Upper lobe of right lung (tissue), 1 donor: ENCODE measurements at regions not wholly inside any gene's neighbourhood (a gene's known extent, or its start where the extent isn't known, plus 50 kb on each side); places are given as distances from the start of the nearest gene placed in this dataset.

Experiments
- ATAC-seq: fragments of 200-7000 bp; cut with Tn5 transposase; one replicate; pipeline ENCODE4 v1.9.1; 2020; ENCODE audit warnings: mild to moderate bottlenecking, moderate library complexity
- DNase-seq: peaks from one replicate; pipeline ENCODE4 v3.0.0-alpha.2; 2020
- H3K27ac ChIP-seq: fragments of 200-600 bp; one replicate; pipeline ENCODE4 v1.8.0; 2022
- H3K27me3 ChIP-seq: fragments of 200-600 bp; one replicate; pipeline ENCODE4 v1.8.0; 2022; ENCODE audit warnings: mild to moderate bottlenecking
- H3K36me3 ChIP-seq: fragments of 200-600 bp; one replicate; pipeline ENCODE4 v1.8.0; 2022
- H3K4me1 ChIP-seq: fragments of 200-600 bp; one replicate; pipeline ENCODE4 v1.8.0; 2022
- H3K4me3 ChIP-seq: fragments of 200-600 bp; one replicate; pipeline ENCODE4 v1.8.0; 2022; ENCODE audit warnings: mild to moderate bottlenecking
- H3K9me3 ChIP-seq: fragments of 200-600 bp; one replicate; pipeline ENCODE4 v1.8.0; 2022
- CTCF ChIP-seq: fragments of 200-600 bp; IDR thresholded peaks from one replicate; pipeline ENCODE4 v1.8.0; 2022; ENCODE audit warnings: antibody characterized with exemption
- intact Hi-C: fragments of 100-400 bp; cut with DNase I; formaldehyde crosslinking; loops from one replicate; pipeline ENCODE4 v1.11.0; 2022
- donor health status: DM: no; HTN: yes; CAD: no; lungs with severe emphysema.

GRCh38 chr3:40618158-40618557 is 93.4 kb downstream of the ZNF621 start:
- H3K4me3 ChIP-seq = no peak overlapping the region
- no peak for ATAC-seq
- H3K4me1 ChIP-seq = peaks cover 4% of the 10 kb centered on the region
- H3K27ac ChIP-seq = no peak overlapping the region
- intact Hi-C loops = no loop called here
- H3K36me3 ChIP-seq = no peaks in the 10 kb centered on the region
- TF ChIP-seq CTCF = no peak
- no peaks in the 10 kb centered on the region for H3K9me3 ChIP-seq
- no peak for DNase-seq
- peaks cover 10% of the 10 kb centered on the region for H3K27me3 ChIP-seq

GRCh38 chr3:40620151-40620550 is 95.4 kb downstream of the ZNF621 start:
- DNase-seq (no peak), ATAC-seq (no peak)
- intact Hi-C loops = no loop called here
- no peak for TF ChIP-seq CTCF
- peaks cover 10% of the 10 kb centered on the region for H3K27me3 ChIP-seq
- H3K4me1 ChIP-seq = peaks cover 4% of the 10 kb centered on the region
- no peaks in the 10 kb centered on the region for H3K9me3 ChIP-seq
- H3K36me3 ChIP-seq = no peaks in the 10 kb centered on the region
- H3K27ac ChIP-seq = no peak overlapping the region
- no peak overlapping the region for H3K4me3 ChIP-seq

- no peaks in the 10 kb centered on the region for H3K27me3 ChIP-seq
- no peak for TF ChIP-seq CTCF
- no peak for DNase-seq
- no peak overlapping the region for H3K27ac ChIP-seq
- no peaks in the 10 kb centered on the region for H3K9me3 ChIP-seq
- no peak overlapping the region for H3K4me3 ChIP-seq
- peaks cover 4% of the 10 kb centered on the region for H3K4me1 ChIP-seq
- intact Hi-C loops = no loop called here
- no peak for ATAC-seq
- no peaks in the 10 kb centered on the region for H3K36me3 ChIP-seq
Measured at GRCh38 chr3:40621252-40621651, 96.5 kb downstream of the ZNF621 start.

- TF ChIP-seq CTCF = no peak
- intact Hi-C loops = no loop called here
- DNase-seq = no peak
- no peaks in the 10 kb centered on the region for H3K36me3 ChIP-seq
- no peaks in the 10 kb centered on the region for H3K9me3 ChIP-seq
- peak; percentile 84 for ATAC-seq
- H3K27ac ChIP-seq = no peak overlapping the region
- no peak overlapping the region for H3K4me3 ChIP-seq
- H3K4me1 ChIP-seq = no peaks in the 10 kb centered on the region
- H3K27me3 ChIP-seq = no peaks in the 10 kb centered on the region
Measured at GRCh38 chr3:40623567-40623966, 98.8 kb downstream of the ZNF621 start.

GRCh38 chr3:40624189-40624769 is 99.5 kb downstream of the ZNF621 start:
- Histone ChIP-seq H3K4me3 (no peak overlapping the region), H3K9me3 (no peaks in the 10 kb centered on the region), H3K4me1 (no peaks in the 10 kb centered on the region), H3K36me3 (no peaks in the 10 kb centered on the region), H3K27ac (no peak overlapping the region), H3K27me3 (no peaks in the 10 kb centered on the region)
- intact Hi-C loops = no loop called here
- ATAC-seq (no peak), DNase-seq (no peak)
- no peak for TF ChIP-seq CTCF

- ATAC-seq (no peak), DNase-seq (no peak)
- Histone ChIP-seq H3K4me1 (no peaks in the 10 kb centered on the region), H3K27me3 (no peaks in the 10 kb centered on the region), H3K4me3 (no peak overlapping the region), H3K9me3 (no peaks in the 10 kb centered on the region), H3K27ac (no peak overlapping the region), H3K36me3 (no peaks in the 10 kb centered on the region)
- no peak for TF ChIP-seq CTCF
- intact Hi-C loops = no loop called here
Measured at GRCh38 chr3:40627095-40627494, 102.3 kb downstream of the ZNF621 start.
